HK-2 (cell line): ENCODE measurements at regions not wholly inside any gene's neighbourhood (a gene's known extent, or its start where the extent isn't known, plus 50 kb on each side); places are given as distances from the start of the nearest gene placed in this dataset.

Source experiments
- DNase-seq: peaks from one replicate; pipeline ENCODE4 v3.0.0-alpha.2; 2018; ENCODE audit not compliant: unreplicated experiment

DNA sequence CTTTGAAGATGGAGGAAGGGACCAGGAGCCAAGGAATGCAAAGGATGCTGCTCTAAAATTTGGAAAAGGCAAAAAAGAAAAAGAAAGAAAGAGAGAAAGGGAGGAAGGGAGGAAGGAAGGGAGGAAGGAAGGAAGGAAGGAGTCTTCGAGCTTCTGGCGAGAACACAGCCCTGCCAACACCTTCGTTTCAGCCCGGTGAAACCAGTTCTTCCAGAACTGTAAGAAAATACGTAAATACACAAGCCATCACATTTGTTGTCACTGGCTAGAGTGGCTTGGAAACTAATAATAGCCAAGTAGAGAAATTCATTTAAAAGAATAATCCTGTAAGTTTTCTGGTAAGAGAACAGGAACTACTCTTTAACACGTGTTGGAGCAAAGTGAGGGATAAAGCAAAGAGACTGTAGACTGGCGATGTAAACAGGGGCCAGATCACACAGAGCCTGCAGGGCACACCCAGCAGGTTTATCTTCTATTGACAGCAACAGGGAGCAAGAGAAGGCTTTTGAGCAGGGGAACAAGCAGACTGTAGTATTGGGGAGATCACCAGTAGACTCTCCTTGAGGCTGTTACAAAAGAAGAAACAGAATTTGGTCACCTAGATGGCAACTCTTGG lies 188.7 kb upstream of the MPHOSPH6 start:
- no peak for DNase-seq

DNA sequence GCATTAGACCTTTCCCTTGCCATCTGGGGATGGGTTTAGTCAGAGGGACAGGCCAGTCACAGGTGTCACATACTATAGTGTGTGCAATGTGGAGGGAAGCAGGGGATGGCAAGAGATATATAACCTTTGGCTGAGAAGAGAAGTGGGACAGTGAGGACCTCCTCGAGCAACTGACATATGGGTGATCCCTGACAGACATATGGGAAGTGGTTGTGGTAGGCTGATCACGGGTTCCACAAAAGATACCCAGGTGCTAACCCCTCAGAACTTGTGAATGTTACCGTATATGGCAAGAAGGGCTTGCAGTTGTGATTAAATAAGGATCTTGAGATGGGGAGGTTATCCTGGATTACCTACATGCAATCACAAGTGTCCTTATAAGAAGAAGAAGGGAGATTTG lies 188.1 kb upstream of the MPHOSPH6 start:
- DNase-seq = no peak

DNA sequence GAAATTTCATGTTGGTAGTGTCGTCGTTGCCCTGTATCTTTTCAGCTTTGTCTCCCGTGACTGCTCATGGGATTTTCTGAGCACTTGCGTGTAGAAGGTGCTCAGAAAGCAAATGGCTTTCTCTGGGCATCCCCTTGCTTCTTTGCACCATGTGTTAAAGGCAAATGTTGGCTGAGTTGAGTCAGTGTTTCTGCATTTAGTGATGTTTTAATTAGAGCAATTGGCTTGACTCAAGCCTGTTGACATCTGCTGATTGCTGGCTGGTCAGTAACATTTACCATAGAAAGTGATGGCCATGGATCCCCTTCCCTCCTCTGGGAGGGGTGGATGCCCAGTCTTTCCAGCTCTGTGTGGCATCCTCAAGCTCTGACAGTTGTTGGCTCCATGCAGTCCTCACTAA lies 187.2 kb upstream of the MPHOSPH6 start:
- DNase-seq = no peak

DNA sequence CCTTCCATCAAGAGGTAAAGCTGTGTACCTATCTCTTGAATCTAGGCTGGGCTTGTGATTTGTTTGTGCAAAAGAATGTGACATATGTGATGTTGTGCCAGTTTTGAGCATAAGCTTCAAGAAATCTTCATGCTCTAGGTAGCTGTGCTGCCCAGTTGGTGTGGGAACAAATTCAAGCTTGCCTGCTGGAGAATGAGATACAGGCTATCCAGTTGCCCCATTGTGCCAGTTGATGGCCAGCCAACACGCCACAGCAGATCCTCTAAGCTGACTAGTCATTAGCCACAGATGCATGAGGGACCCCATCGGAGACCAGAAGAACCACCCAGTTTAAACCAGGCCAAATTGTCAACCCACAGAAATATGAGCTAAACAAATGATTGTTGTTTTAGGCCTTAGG lies 180.5 kb upstream of the MPHOSPH6 start:
- no peak for DNase-seq

DNA sequence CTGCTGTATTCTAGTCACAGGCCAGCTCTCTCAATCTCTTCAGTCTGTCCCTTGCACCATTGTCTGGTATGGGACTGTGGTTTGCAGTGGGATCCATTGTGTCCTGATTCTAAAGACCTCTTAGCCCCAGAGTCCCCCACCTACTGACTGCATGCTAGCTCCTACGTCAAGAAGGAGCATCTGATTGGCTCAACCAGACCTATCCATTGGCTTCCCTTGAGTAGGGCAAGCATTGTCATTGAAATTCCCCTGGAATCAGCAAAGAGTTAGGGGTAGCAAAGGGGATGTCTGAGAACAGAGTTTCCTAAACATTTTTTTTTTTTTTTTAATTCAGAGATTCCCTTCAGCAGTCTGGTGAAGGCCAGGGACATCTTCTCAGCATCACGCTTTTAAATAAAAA lies 175.3 kb upstream of the MPHOSPH6 start:
- DNase-seq = no peak

DNA sequence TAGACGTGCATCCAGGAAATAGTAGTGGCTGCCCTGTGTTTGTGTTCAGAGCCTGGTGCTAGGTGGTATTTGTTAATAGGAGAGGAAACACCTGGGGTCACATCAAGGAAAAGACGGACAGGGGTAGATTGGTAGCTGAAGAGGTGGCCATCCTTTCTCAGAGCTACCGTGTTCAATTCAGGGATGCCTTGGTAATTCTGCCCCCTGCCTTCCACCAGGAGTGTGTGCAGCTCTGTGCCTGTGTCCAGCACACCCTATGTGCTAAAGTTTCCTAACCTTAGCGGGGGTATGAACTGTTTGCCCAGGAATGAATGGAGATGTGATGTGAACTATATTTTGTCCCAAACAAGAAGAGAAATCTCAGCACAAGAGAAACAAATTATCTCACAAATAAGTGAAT lies 174.1 kb upstream of the MPHOSPH6 start:
- DNase-seq = no peak

DNA sequence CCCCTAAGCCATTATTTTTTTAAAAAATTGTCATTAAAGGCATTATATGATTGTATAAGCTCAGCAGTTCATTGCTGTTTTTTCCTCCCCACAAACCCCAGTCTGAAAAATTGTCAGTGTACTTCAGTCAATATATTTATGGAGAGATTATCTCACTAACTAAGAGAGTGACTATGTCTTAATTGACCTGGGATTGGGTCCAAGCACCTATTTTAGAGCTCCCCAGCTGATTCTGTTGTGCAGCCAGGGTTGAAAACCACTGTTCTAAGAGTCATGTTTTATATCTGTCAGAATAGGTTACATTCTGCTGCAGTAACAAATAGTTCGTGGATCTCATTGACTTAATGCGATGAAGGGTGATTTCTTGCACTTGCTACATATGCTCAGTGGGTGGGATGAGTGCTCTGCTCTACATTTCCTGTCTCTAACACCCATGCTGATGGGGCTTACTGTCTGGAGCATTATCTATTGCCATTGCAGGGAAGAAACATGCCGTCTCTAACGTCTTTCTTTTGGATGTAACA lies 171.2 kb upstream of the MPHOSPH6 start:
- no peak for DNase-seq

DNA sequence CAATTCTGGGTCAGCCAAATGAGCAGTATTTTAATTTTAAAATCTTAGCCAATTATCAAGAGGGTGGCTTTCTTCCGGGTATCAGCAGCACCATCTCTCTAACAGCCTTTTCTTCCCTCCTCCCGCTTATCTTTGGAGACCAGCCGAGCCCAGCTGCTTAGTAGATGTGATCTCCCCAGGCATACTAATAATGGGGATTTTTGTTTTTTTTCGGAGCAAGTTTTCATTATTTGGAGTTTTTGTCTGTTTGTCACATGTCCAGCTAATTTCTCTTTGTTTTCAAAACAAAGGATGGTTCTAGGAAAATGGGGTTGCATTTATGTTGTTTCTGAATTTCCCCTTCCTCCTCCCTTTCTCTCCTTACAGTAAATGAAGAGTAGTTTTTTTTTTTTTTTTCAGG lies 170.5 kb upstream of the MPHOSPH6 start:
- DNase-seq = no peak

DNA sequence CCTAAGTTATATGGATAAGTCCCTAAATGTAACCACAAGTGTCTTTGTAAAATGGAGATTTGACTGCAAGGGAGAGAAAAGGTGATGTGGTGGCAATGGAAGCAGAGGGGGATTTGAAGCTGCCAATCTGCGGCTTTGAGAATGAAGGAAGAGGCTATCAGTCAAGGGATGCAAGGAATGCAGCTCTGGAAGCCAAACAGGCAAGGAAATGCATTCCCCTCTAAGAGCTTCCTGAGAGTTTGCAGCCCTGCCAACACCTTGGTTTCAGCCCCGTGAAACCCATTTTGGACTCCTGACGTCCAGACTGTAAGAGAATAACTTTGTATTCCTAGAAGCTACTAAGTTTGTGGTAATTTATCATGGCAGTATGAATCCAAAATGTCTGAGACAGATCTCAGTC lies 167.3 kb upstream of the MPHOSPH6 start:
- DNase-seq = no peak

DNA sequence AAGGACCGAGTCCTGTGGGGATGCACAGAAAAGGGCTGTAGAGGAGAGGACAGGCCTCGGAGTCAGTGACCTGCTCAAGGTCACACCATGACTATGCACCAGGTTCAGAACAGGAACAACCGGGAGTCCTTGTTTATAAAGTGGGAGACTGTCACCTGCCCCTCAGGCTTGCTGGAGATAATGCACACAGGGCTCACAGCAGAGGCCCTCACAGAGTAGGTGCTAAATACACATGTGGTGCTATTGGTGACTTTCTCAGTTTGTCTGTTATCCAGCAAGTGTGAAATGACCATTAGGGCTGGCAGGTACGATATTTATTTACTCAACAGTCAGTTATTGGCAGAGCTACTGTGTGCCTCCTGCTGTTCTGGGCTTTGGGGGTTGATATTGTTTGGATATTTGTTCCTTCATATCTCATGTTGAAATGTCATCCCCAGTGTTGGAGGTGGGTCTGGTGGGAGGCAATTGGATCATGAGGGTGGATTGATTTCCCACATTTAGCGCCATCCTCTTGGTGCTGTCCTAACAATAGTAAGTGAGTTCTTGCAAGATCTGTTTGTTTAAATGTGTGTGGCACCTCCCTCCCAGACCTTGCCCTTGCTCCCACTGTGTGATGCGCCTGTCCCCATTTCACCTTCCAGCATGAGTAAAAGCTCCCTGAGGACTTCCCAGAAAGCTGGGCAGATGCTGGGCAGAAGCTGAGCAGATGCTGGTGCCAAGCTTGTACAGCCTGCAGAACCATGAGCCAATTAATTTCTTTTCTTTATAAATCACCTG lies 162.1 kb upstream of the MPHOSPH6 start:
- DNase-seq = no peak

DNA sequence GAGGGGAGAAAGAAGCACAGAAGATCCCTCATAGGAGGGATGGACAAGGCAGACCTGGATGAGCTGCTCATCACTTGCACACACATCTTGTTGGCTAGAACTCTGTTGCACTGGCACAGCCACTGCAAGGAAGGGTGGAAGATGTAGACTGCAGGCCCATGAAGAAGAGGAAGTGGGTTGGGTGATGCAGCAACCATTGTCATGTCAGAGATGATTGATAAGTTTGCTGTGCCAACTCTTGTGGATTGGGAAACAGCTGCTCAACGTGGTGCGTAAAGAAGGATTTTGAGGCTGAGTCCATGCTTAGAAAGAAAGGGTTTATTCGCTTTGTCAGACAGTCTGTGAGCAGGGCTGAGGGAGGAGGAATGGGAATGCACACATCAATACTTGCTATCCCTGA lies 161.4 kb upstream of the MPHOSPH6 start:
- DNase-seq = no peak

DNA sequence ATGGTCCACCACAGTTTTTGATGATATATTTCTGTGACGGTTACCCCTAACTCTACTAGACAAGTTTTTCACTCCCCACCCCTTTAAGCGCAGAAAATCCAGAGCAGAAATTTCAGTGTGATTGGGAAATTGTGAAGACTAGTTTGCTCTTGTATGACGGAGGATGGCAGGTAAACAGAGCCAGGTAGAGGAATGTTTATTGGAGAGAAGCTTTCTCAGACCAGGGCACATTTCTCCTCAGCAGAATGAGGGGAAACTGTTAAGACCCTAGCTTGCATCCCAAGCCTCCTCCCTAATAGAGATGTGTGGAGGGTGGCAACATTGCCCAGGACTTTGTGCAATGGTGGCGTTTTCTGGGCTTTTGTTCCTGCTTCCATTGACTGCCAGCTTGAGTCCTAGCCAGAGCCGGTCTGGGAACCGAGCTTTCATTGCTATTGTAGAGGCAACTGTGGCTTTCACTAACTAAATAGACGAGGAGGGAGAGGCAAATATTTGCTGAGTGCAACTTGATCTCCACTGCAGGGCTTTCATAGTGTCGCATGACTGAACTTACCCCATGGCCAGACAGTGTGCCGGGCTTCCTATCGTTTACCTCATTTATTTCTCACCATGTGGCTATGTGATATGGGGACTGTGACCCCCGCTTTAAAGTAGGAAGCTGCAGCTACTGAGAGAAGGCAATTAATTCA lies 159.6 kb upstream of the MPHOSPH6 start:
- DNase-seq = no peak

DNA sequence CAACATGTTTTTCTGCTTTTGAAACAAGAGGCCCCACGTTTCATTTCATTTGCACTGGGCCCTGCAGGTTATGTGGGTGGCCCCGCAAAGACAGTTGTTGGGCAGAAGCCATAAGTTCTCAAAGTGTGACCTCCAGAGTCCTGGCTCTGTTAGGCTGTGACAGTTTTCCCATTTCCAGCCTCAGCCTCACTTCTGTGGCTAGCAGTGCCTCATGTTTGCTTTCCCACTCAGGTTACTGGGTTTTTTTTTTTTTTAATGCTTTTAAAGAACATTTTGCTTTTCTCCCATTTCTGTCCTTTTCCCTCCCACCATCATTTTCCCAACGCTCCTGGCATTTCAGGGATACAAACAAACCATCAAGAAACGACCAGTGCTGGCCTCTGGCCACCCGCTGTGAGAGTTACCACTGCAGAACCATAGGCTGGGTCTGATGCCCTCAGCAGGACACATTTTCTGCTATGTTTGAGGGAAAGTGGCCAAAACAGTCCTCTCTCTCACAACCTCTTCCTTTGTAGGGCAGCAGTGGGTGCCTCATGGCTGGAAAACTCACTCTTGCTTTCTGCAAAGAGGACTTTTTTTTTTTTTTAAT lies 159.0 kb upstream of the MPHOSPH6 start:
- DNase-seq = no peak

DNA sequence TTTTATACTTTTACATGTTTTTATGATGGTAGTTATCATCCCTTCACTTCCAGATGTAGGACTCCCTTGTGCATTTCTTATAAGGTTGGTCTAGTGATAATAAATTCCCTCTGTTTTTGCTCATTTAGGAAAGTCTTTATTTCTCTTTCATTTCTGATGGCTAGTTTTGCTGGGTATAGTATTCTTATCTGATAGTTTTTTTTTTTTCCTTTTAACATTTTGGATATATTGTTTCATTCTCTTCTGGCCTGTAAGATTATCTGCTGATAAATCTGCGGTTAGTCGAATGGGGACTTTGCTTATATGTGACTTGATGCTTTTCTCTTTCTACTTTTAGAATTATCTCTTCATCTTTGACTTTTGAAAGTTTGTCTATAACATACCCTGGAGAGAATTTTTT lies 153.1 kb upstream of the MPHOSPH6 start:
- no peak for DNase-seq

DNA sequence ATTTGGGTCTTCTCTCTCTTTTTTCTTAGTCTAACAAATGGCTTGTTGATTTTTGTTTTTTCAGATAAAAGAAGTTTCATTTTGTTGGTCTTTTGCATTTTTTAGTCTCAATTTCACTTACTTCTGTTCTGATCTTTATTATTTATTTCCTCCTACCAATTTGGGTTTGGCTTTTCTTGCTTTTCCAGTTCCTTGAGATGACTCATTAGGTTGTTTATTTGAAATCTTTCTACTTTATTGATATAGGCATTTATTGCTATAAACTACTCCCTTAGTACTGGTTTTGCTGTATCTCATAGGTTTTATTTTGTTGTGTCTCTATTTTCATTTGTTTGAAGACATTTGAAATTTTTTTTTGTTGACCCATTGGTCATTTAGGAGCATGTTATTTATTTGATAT lies 152.2 kb upstream of the MPHOSPH6 start:
- no peak for DNase-seq

DNA sequence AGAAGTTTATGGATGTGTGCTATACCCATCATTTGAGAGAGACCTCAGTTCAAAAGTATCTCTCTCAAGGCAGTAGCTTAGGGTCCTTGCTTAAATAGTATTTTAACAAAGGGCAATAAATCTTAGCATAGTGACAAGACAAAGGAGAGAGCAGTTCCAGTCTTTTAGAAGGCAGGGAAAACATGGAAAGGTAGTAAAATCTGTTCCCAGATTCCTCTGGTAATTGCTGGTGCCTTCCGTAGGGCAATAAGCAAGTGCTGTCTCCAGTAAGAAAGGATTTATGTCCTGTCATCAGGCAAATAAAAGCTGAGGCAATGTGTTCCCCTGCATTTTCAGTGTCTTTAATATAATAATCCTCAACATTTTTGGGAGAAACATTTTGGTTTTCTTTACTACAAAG lies 149.0 kb upstream of the MPHOSPH6 start:
- no peak for DNase-seq

DNA sequence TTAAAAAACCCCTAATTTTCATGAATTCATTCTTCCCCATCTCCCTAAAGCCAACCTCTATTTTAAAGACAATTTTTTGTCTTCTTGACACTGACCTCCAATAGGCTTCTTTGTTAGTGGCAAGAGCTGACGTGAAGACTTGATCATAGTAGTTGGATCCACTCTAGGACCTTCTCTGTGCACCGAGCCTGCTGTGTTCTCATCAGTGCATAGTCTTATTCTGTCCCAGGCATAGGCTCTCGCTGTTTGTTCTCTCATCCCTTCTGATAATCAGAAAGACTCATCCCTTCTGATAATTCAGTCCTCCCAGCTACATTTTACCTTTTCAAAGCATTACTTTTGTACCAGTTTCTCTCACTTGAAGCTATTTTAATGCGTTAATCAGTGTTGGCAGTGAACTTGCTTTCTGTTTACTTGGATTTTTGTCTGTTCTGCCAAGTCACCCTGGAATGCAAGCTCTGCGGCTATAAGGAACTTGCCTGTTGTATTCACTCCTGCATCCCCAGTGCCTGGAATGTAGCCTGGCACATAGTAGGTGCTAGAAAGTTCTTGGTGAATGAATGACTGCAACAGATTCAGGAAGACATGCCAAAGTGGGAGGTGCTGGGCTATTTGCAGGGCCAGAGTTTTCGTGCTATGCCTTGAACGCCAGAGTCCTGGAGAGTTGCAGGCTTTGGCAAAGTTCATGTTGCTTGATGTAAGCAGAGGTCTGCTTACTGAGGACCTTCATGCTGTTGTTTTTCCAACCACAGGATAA lies 147.6 kb upstream of the MPHOSPH6 start:
- DNase-seq = no peak

DNA sequence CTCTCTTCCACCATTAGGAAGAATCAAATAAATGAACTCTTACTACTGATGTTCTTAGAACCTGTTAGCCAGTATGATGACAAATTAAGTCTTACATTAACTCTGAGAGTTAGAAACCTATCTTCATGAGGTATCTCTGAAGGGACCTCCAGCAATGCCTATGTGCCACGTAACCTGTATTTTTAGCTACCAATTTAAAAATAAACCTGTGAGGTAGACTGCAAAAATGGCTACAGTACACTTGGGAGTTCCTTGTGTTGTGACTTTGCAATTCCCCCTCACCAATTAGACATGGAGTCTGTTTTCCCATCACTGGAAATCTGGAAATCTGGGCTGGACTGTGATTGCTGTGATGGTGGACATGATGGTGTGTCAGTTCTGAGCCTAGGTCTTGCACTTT lies 143.7 kb upstream of the MPHOSPH6 start:
- no peak for DNase-seq

DNA sequence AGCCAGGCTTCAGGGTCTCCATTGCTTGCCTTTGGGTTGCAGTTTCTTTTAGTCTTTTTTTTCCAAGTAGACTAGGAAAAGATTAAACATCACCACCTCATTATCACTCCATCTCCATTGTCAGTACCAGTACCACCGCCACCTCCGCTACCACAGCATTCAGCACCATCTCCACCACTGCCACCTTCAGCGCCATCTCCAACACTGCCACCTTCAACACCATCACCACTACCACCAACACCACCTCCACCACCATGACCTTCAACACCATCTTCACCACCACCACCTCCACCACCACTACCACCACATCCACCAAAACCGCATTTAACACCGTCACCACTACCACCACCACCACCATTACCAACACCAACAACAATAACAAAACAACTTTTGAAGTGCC lies 141.5 kb upstream of the MPHOSPH6 start:
- DNase-seq = no peak

DNA sequence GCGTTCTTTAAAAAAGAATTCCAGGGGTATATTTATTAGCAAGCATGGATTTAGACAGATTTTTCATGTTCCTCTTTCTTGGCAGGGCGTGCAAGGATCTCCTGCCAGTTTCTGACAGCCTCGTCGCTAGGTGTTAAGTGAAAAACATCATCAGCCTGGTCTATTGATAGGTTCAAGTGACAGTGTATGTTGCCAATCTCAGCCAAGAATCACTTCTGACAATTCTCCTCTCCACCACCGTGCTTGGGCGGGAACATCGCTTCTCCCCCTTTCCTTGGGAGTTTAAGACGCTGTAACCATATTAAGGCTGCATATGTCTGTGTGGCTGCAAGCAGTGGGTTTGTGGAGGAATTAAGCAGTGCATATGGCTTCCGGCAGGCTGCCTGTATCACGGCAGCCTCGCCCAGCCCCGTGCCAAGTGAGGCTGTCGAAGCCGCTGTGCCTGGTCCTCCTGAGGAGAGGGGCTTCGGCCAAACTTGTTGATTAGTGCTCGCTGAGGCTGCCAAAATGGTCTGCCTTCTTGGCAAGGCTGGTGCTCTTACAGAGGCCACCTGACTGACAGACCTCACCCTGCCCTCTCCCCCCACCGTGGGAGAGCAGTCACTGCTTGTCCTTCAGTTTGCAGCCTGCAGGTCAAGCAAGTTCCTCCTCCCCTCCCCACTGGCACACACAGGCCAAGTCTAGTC lies 132.2 kb upstream of the MPHOSPH6 start:
- DNase-seq = no peak

DNA sequence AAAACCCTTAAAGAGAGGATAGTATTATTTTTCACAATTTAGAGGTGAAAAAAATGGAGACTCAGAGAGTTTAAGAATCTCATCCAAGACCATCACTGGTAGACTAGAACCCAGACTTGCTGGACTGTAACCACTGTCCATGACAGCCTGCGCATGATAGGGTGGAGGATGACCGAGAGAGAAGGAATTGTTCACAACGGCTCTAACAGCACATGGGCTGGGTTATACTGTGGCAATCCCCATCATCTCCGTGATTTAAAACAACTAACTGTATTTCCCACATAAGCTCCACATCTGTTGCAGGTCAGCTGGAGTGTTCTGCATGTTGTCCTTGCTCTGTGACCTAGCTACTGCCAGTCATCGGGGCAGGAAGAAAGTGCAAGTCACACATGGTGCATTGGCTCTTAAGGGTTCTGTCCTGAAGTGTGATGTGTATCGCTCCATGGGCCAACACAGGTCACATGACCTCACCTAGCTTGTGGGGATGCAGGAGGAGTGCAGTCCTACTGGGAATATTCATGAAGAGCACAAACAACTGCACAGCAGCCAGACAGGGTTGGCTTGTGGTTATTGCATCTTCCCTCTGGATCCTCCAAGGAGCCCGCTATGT lies 131.2 kb upstream of the MPHOSPH6 start:
- DNase-seq = no peak
